Stimulated activated CD8-positive, alpha-beta memory T cell treated with anti-CD3 and anti-CD28 coated beads, Interleukin-7, amount 100 ng/mL, for 24 hours (primary cell): ENCODE measurements at regions not wholly inside any gene's neighbourhood (a gene's known extent, or its start where the extent isn't known, plus 50 kb on each side); places are given as distances from the start of the nearest gene placed in this dataset.

Experiments
- DNase-seq: peaks from one replicate; pipeline ENCODE4 v3.0.0-alpha.2; 2020; ENCODE audit warnings: low read depth

DNA sequence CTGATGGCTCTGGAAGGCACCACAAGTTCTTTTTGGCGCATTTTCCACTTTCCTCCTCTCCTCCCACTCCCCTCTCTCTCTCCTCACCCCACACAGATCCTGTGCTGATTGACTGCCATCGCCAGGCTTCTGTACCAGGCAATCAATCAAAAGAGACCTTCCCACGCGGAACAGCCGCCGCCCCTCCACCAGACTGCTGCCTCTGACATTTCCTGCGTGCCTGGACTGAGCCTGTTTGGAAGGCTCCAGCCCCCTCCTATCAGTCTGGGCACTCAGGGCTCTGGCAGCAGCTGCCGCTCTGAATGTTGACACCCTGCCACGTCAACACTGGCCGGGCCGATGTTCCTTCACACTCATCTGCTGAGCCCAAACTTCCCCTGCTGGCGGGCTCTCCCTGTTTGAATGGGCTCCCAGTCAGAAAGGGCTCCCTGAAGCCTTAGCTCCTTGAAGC, 467.7 kb downstream of the EPHA4 start:
- no peak for DNase-seq

DNA sequence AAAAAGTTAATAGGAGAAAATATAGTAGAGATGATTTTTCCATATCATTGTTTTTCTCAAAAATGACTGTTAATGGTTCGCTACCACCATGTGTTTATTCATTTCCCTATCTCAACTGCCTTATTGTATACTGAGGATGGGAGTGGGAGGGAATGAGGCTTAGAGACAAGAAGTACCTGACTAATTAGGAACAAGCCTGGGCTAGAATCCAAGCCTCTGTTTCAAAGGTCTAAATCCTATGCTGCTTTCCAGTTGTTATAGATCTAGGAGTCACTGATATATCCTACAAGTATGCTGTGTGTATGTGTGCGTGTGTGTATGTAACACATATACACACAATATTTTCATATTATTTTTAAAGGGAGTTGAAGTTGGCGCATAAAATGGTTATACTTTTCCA, 465.9 kb downstream of the EPHA4 start:
- DNase-seq: no peak

DNA sequence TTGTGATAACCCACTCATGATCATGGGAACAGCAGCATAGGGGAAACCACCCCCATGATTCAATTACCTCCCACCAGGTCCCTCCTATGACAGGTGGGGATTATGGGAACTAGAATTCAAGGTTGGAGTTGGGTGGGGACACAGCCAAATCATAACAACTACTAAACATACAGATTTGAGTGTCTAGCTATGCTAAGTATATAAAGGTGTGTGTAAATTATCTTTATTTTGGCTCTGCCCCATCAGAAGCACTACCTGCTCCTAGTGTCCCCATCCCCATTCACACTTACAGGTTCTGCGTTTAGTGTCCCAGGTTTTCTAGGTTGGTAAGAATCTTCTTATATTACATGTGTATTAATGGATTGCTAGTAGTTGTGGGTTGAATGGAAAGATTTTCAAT, 464.7 kb downstream of the EPHA4 start:
- DNase-seq: no peak

DNA sequence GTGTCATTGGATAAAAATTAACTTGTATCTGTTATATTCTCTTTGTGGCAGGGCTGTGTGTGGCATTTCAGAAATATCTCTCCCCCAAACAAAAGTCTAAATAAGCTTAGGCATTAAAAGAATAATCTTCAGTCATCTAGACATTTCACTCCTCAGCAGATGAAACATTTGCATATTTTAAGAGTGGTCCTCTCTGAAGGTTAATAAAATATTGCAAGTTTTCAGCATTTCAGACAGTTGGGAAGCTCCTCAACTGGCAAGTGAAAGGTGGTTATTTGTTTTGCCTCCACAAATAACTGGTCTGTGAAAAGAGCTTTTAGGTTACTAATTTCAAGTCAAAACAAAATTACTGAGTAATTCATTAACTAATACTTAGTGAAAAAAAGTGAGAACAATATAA, 462.6 kb downstream of the EPHA4 start:
- no peak for DNase-seq

DNA sequence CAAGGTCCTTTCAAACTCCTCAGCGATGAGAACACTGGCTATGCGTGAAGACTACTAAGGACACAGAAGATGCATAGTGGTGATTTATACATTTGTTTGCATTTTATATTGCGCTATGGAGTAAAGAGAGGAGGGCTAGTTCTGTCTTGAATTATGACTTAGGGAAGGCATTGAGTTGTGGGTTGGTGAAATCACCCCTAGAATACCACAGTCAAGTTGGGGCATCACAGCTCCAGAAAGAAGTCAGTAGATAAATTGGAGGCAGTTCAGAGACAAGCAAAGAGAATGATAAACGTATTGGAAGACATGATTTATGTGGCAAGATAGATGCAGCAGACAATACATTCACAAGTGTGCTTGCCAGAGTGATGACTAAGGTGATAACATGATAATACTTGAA, 460.4 kb downstream of the EPHA4 start:
- no peak for DNase-seq

DNA sequence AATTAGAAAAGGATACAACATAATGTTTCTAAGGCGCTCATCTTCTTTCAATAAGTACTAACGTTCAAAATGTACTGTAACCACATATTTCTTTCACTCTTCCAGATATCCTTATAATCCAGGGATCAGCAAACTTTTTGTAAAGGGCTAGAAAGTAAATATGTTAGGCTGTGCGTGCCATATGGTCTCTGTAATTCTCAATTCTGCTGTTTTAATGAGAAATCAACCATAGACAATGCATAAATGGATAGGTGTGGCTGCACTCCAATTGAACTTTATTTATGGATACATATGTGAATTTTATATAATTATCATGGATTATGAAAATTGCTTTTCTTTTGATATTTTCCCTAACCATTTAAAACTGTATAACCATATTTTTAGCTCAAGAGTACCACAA, 459.4 kb downstream of the EPHA4 start:
- DNase-seq: no peak

DNA sequence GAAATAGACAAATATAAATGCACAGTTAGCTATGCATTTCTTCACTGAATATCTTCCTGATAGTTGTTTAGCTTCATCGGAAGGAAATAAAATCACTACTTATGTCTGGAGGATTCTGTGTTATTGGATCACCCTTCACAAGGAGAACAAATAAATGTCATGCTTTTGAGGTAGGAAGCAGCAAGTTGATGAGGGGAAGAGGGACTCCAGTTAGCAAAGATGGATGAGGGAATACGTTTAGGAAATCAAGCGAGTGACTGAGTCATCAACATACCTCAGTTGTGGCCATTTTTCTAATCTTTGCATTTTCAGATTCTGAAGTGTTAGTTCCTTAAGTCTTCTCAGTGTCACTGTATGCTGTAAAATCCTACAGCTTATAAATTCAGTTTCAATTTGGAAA, 456.2 kb downstream of the EPHA4 start:
- no peak for DNase-seq

DNA sequence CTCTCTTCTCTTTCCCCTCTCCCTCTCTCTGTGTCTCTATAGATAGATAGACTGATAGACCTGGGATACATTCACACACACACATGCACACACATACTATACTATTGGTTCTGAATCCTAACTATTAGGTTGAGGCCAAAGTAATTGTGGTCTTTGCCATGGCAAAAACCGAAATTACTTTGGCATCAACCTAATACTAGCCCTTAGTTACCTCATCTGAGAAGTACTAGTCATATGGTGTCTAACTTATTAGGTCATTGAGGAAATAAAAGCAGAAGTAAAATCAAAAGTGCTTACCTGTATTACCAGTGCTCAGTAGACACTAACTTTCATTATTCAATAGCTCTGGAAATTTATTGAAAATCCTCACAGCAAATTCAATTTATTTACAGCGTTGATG, 451.5 kb downstream of the EPHA4 start:
- DNase-seq: no peak

DNA sequence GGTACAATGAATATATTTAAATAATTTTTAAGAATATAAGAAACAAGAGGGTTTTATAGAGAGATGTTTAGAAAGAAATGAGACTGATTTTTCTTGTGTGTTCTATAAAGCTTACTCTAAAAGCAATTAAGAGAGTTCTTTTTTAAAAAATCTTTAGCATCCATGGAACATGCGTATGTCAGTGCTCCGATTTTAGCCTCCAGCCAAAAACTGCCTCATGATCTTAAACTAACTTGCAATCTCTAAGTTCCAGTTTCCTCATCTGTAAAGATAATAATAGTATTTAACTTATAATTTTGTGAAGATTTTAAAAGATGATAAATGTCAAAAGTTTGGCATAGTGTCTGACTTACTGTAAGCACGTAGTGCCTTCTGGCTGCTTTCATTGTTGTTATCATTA, 448.7 kb downstream of the EPHA4 start:
- no peak for DNase-seq

DNA sequence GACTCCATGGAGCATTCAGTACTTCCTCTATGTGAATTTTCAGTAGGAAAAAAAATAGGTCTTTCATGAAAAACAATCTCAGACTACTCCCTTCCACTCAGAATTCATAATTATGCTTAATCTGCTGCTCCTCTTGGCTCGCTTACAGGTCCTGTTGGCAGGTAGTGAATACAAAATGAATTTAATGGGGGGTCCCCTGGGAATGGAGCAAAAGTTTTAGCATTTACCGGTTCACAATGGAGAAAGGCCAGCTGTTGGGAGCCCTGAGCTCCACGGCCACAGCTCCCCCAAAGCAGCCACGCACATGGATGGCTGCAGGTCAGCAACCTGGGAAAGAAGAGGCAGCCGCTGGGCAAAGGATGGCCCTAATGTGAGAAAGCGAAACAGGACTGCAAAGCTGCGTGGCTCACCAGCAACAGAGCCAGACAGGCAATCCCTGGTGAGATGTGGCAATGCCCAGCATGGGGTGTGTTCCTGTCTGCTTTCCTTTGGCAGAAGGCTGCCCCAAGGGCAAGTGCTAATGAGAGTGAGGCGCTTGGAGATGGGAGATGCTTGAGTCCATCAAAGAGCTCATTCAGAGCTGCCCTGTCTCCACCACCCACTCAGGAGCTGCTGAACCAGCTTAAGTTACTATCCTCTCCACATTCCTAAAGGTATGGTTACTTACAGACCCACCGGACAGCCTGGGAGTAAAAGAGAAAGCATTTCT, 447.4 kb downstream of the EPHA4 start:
- DNase-seq: no peak

DNA sequence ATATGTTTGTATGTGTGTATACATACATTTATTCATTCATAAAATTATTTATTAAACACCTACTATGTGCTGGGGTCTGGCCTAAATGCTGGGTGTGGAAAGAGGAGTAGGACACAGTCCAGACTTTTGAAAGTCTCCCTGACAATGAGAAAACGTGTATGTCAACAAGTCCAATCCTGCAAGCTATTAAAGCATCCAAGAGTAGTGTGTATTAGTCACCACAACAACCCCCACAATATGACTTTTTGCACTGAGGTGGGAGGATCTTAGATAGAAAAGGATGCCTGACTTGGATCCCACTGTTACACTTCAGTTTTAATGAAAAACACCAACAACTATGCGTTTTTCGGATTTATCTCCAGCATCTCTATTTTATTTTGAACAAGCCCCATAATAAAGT, 446.4 kb downstream of the EPHA4 start:
- no peak for DNase-seq

DNA sequence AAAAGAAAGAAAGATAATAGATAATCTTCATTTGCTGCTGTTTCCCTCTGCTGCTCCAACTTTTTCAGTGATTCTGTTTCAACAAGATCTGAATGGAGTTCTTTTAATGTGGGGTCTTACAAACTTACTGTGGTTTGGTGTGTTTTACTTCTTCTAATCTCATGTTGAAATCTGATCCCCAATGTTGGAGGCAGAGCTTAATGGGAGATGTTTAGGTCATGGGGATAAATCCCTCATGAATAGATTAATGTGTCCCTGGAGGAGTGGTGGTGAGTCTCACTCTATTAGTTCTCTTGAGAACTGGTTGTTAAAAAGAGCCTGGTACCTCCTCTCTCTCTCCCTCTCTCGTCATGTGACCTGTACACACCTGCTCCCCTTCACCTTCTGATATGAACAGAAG, 442.4 kb downstream of the EPHA4 start:
- DNase-seq: no peak

DNA sequence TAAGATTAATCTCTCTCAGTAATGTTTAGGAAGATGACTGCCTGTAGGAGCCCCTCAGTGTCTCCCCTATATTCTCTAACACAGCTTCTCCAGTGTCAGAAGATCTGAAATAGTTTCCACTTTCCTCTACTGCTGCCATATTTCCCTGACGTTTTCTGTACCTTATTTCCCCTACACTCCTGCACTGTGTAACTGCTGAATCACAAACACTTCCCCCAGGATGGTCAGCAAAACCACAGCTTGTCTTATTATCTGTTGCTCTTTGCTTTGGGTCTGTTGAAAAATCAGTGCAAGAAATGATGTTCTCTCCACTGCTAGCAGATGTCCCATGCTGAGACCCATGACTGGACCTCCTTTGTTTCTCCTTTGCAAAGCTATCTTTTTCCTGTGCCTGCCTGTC, 441.7 kb downstream of the EPHA4 start:
- no peak for DNase-seq

DNA sequence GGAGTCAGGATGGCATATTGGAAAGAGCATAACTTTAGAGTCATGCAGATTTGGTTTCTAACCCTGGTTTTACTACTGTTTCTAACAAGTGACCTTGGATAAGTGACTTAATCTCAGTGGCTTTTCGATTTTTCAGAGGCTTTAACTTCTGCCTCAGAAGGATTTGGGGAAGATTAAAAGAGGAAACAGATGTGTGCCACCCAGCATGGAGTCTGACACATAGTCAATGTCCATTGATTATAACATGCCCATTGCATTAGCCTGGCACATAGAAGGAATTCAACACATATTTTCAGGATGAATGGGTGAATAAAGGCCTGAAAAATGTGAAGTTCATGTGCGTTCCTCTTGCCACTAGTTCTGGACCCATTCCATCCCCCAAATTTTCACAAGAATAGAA, 438.2 kb downstream of the EPHA4 start:
- no peak for DNase-seq

DNA sequence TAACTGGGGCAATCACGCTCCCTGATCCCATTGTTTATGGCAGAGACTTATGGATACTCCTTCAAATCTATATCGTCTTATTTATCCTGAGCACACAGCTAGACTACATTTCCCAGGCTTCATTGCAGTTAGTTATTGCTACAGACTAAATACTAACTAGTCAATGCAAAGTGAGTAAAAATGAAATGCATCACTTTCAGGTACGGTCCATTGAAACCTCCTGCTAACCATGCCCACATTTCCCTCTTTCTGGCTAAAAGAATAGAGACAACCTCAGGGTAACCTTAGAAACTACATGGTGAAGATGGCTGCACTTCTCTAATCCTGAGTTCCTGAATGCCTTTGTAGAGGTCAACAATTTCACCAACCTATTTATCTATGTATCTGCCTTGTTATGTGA, 437.4 kb downstream of the EPHA4 start:
- no peak for DNase-seq

DNA sequence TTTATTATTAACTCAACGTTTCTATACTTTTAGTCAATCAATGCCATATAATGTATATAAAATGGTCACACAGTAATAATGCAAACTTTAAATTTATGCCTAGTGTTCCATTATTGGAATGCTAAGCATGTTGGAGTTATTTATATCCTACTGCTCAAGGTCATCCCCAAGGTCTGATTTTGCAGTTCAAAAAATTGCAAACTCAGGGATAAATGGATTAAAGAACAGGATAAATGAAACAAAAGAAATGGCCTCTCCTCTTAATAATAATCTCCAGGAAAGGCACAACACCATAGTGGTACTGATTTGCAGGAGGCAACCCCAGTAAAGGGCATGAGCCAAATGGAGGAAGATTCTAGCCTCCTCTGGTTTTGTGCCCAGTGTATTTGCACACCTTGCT, 436.4 kb downstream of the EPHA4 start:
- DNase-seq: no peak

DNA sequence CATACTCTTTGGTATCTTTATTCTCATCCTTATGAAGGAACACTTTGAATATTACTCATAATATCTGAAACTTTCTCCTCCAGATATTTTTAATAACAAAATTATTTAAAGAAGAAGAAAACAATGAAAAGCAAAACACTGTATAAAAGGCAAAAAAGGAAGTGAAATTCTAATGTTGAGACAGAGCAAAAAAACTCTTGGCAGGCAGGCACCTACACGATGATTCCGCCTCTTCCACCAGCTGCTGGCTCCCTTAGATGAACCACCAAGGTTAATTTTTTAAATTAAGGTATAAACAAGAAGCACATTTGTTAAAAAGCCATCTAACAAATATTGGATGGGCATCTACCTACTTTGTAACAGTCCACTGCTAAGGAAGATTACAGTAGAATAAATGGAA, 434.7 kb downstream of the EPHA4 start:
- no peak for DNase-seq

DNA sequence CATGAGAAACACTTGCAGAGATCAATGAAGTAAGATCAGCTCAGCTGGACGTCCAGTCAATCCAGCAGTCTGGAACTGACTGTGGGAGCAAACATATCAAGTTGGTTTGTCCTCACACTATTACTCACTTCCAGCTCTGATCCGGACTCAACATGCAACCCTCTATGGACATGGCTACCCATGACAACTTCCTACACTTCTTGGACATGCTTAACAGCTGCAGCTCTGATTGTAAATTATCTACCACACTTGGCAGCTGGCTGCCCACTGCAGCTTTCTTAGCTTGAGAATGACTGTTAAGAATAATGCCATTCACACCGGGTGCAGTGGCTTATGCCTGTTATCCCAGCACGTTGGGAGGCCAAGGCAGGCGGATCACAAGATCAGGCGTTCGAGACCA, 429.8 kb downstream of the EPHA4 start:
- no peak for DNase-seq

DNA sequence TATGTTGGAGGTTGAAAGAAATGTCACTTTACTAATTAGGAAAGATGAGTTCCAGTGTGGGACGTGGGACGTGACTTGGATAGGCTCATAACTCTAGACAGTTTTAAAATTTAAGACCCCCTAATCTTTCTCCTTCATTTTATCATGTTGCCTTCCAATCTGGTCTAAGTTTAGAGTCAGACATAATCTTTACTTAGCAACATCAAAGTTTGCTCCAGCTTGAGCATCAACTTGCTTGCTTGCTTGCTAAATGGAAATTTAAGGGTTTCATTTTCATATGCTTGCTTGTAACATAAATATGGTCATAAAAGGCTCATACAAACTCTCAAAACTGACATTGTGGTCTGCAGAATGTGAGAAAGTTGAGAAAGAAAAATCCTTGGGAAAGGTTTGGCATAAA, 428.9 kb downstream of the EPHA4 start:
- no peak for DNase-seq

DNA sequence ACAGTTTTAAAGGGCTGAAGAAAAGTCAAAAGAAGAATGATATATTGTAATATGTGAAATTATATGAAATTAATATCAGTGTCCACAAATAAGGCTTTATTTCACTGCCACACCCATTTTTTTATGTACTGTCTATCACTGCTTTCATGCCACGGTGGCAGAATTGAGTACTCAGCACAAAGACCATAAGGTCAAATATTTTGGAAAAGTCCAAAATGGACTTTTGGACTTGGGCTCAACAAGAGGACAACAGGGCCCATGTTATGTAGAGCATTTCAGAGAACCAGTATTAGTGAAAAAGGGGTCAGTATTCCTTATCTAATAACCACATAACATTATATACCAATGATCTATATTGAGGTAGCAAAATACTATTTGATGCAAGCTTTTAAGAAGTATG, 427.2 kb downstream of the EPHA4 start:
- no peak for DNase-seq

DNA sequence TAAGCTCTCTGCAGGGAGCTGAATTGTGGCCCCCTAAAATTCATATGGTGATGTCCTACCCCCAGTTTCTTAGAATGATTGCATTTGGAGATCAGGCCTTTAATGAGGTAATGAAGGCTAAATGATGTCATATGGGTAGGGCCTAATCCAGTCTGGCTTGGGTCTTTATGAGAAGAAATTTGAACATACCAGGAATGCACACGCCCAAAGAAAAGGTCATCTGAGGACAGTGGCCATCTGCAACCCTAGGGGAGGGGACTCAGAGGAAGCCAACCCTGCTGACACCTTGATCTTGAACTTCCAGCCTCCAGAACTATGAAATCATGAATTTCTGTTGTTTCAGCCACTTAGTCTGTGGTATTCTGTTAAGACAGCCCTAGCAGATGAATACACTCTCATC, 426.7 kb downstream of the EPHA4 start:
- no peak for DNase-seq

DNA sequence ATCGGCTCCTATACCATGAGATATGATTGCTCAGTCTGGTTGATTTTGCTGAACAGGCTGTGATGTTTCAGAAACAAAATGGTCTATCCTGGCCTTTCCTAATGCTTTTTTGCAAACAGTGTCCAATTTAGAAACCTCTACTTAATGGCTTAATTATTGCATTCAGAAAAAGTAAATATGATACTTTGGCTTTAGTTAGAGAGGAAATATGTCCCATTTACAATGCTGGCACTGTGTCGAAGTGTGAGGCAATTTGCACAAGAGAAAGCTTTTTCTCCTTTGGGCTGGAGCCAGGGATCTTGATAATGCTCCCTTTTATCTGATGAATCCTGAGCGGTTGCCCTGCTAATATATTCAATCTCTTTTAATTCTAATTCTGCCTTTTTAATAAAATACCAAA, 418.9 kb downstream of the EPHA4 start:
- DNase-seq: no peak

DNA sequence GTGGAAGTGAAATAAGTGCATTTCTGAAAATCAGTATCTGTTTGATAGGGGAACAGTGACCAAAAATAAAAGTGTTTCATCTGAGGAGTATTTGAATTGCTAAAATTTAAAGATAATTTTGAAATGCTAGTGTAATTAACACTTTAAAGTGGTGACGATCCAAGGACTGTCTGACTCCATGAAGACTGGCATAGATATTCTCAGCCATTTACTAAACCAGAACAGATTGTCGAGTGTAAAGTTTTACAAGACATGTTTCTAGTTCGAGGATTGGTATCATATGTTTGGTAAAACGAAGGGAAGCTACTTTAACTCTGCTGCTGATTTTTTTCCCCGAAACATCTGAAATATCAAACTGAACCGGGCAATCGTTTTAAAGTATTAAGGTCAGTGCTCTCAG, 417.9 kb downstream of the EPHA4 start:
- DNase-seq: no peak

DNA sequence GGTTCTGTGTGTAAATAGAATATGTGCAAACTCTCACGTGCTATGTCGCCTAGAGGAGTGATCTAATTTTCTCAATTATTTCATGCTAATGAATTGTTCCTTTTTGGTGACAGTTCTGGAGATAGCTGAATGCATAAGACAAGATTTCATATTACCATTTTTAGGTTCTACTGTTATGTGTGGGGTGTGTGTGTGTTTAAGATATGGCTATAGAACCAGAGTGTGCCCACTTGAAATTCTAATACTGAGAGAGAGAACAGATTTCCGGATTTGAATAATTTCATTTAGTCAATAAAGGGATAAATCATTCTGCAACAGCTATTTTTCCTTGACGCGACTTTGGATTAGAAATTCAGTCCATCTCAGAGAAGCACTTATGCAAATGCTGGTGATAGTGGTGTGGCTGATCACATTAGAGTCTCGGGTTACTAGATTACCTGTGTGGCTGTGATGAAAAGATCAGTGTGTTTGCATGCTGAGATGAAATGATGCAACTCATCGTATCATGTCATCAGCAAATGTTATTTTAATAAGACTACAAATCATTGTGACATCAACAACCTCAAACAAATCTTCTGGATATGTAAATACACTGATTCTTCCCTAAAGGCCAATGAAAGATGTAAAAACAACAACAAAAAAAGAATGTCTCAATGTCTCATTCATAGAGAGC, 415.9 kb downstream of the EPHA4 start:
- no peak for DNase-seq
